H1 (cell line): ENCODE measurements at regions not wholly inside any gene's neighbourhood (a gene's known extent, or its start where the extent isn't known, plus 50 kb on each side); places are given as distances from the start of the nearest gene placed in this dataset.

Experiments
- CTCF ChIA-PET: fragments of 300-600 bp; sonication (Branson Sonifier 250); formaldehyde crosslinking; loops from one replicate; lab custom pipeline; 2021; ENCODE audit not compliant: partially characterized antibody; lab: Charles Lee
- POLR2A ChIA-PET: fragments of 300-600 bp; sonication (Branson Sonifier 250); formaldehyde crosslinking; loops from one replicate; lab custom pipeline; 2021; ENCODE audit warnings: inconsistent platforms; ENCODE audit not compliant: partially characterized antibody; lab: Charles Lee
- DNase-seq, 2 experiments: peaks; one replicate each; pipeline versions ENCODE4 v3.0.0 to v3.0.0-alpha.2; 2010 to 2022; ENCODE audit warnings: low spot score in 2 of 2, low read depth in 1 of 2, mixed read lengths in 1 of 2
- FAIRE-seq: peaks from 2 replicates; lab custom pipeline; 2011; peaks lifted over from hg19 to GRCh38; lab: Jason Lieb, UNC
- H2AFZ ChIP-seq: 2 replicates; pipeline ENCODE4 v1.8.1; 2012; ENCODE audit warnings: low read length, inconsistent platforms
- H2AK5ac ChIP-seq: 2 replicates; pipeline ENCODE4 v1.6.1; 2013; ENCODE audit warnings: low read depth, low read length
- H2BK120ac ChIP-seq: replicated peaks from 2 replicates; pipeline ENCODE3; 2013; ENCODE audit warnings: low read depth, low read length, inconsistent platforms
- H2BK12ac ChIP-seq: 2 replicates; pipeline ENCODE4 v1.6.1; 2013; ENCODE audit warnings: low read depth, low read length
- H2BK15ac ChIP-seq: 2 replicates; pipeline ENCODE4 v1.6.1; 2013; ENCODE audit warnings: low read length
- H2BK20ac ChIP-seq: 2 replicates; pipeline ENCODE4 v1.6.1; 2013; ENCODE audit warnings: low read length
- H2BK5ac ChIP-seq: 2 replicates; pipeline ENCODE4 v1.6.1; 2013; ENCODE audit warnings: low read depth, low read length
- H3K14ac ChIP-seq: 2 replicates; pipeline ENCODE4 v1.6.1; 2013; ENCODE audit warnings: inconsistent platforms; ENCODE audit not compliant: insufficient read length
- H3K18ac ChIP-seq: 2 replicates; pipeline ENCODE4 v1.6.1; 2013; ENCODE audit warnings: low read length; ENCODE audit errors: extremely low read depth
- H3K23ac ChIP-seq: 2 replicates; pipeline ENCODE4 v1.6.1; 2013; ENCODE audit warnings: inconsistent platforms; ENCODE audit not compliant: insufficient read length
- H3K23me2 ChIP-seq: 2 replicates; pipeline ENCODE4 v1.6.1; 2013; ENCODE audit warnings: low read depth, low read length
- H3K27ac ChIP-seq: 2 replicates; pipeline ENCODE4 v1.6.1; 2011; ENCODE audit warnings: low read depth, low read length, inconsistent platforms
- H3K27me3 ChIP-seq, 4 experiments: replicated peaks in 1 of 4; 1 replicate in 1 of 4; 2 replicates in 3 of 4; pipeline versions ENCODE4 v1.6.1 to v1.8.1; 2011 to 2013; ENCODE audit warnings: low read length in 3 of 4, mild to moderate bottlenecking in 3 of 4, inconsistent platforms in 2 of 4, mixed read lengths in 2 of 4, moderate library complexity in 1 of 4; ENCODE audit not compliant: control insufficient read depth in 3 of 4, insufficient read depth in 3 of 4; ENCODE audit errors: extremely low read depth in 1 of 4
- H3K36me3 ChIP-seq, 4 experiments: 2 replicates each; pipeline versions ENCODE4 v1.6.1 to v1.8.1; 2011 to 2013; ENCODE audit warnings: mild to moderate bottlenecking in 4 of 4, low read length in 3 of 4, moderate library complexity in 2 of 4, control low read depth in 1 of 4, inconsistent platforms in 1 of 4; ENCODE audit not compliant: insufficient read depth in 4 of 4, control insufficient read depth in 2 of 4
- H3K4ac ChIP-seq: replicated peaks from 2 replicates; pipeline ENCODE3; 2013; ENCODE audit warnings: low read length, low read depth, mixed read lengths, inconsistent platforms; ENCODE audit not compliant: insufficient read length
- H3K4me1 ChIP-seq, 4 experiments: replicated peaks in 1 of 4; 1 replicate in 1 of 4; 2 replicates in 3 of 4; pipeline versions ENCODE4 v1.6.1 to v1.8.1; 2011 to 2013; ENCODE audit warnings: low read length in 3 of 4, inconsistent platforms in 2 of 4, mixed read lengths in 1 of 4; ENCODE audit not compliant: insufficient read depth in 4 of 4, control insufficient read depth in 3 of 4
- H3K4me2 ChIP-seq, 2 experiments: 2 replicates each; pipeline versions ENCODE4 v1.6.1 to v1.8.1; 2011 to 2013; ENCODE audit warnings: low read depth in 2 of 2, low read length in 2 of 2, control low read depth in 1 of 2, inconsistent platforms in 1 of 2, mild to moderate bottlenecking in 1 of 2; ENCODE audit not compliant: insufficient read depth in 1 of 2
- H3K4me3 ChIP-seq, 4 experiments: fragments of 200-600, 300-600 bp in 1 of 4; sonication (generic), shearing (Covaris generic), sonication (Bioruptor Twin) in 1 of 4; 2 replicates each; pipeline versions ENCODE4 v1.5.1 to v1.8.1; 2011 to 2016; ENCODE audit warnings: low read length in 4 of 4, low read depth in 3 of 4, control low read depth in 2 of 4, inconsistent platforms in 2 of 4, mild to moderate bottlenecking in 2 of 4, mixed read lengths in 1 of 4, moderate library complexity in 1 of 4; ENCODE audit not compliant: insufficient read depth in 2 of 4; ENCODE audit errors: extremely low read depth in 1 of 4
- H3K56ac ChIP-seq: replicated peaks from 2 replicates; pipeline ENCODE3; 2013; ENCODE audit warnings: low read depth, mild to moderate bottlenecking, mixed read lengths, low read length, inconsistent platforms; ENCODE audit not compliant: insufficient read length
- H3K79me1 ChIP-seq: 2 replicates; pipeline ENCODE4 v1.6.1; 2013; ENCODE audit warnings: low read depth, low read length, control low read depth
- H3K79me2 ChIP-seq, 2 experiments: 2 replicates each; pipeline versions ENCODE4 v1.6.1 to v1.8.1; 2012 to 2013; ENCODE audit warnings: low read length in 2 of 2, mild to moderate bottlenecking in 2 of 2, inconsistent platforms in 1 of 2; ENCODE audit not compliant: insufficient read depth in 2 of 2, control insufficient read depth in 1 of 2
- H3K9ac ChIP-seq, 4 experiments: replicated peaks in 1 of 4; 1 replicate in 1 of 4; 2 replicates in 3 of 4; pipeline versions ENCODE4 v1.6.1 to v1.8.1; 2011 to 2013; ENCODE audit warnings: low read depth in 3 of 4, low read length in 3 of 4, control low read depth in 2 of 4, mild to moderate bottlenecking in 2 of 4, moderate library complexity in 2 of 4, inconsistent platforms in 1 of 4; ENCODE audit errors: extremely low read depth in 1 of 4
- H3K9me3 ChIP-seq, 2 experiments: 2 replicates each; pipeline versions ENCODE4 v1.6.1 to v1.8.1; 2012 to 2013; ENCODE audit warnings: mild to moderate bottlenecking in 2 of 2, moderate library complexity in 2 of 2, control low read depth in 1 of 2, inconsistent platforms in 1 of 2, low read depth in 1 of 2, low read length in 1 of 2, mixed read lengths in 1 of 2; ENCODE audit not compliant: insufficient read depth in 2 of 2
- H4K20me1 ChIP-seq, 2 experiments: replicated peaks in 1 of 2; 2 replicates each; pipeline versions ENCODE3 to v1.8.1; 2011 to 2013; ENCODE audit warnings: inconsistent platforms in 2 of 2, low read length in 2 of 2, mild to moderate bottlenecking in 1 of 2; ENCODE audit not compliant: insufficient read depth in 2 of 2, control insufficient read depth in 1 of 2
- H4K5ac ChIP-seq: 2 replicates; pipeline ENCODE4 v1.6.1; 2013; ENCODE audit warnings: low read length, low read depth, mixed read lengths, inconsistent platforms; ENCODE audit not compliant: insufficient read length
- H4K8ac ChIP-seq: 2 replicates; pipeline ENCODE4 v1.8.0; 2013; ENCODE audit warnings: mild to moderate bottlenecking, moderate library complexity, low read length, inconsistent platforms; ENCODE audit not compliant: insufficient read depth; ENCODE audit errors: extremely low read depth
- H4K91ac ChIP-seq: replicated peaks from 2 replicates; pipeline ENCODE3; 2013; ENCODE audit warnings: low read length, mixed read lengths, inconsistent platforms; ENCODE audit not compliant: insufficient read length
- HDAC2 ChIP-seq, 2 experiments: fragments of 300-600 bp in 1 of 2; sonication (generic) in 1 of 2; IDR thresholded peaks; 2 replicates each; pipeline ENCODE4 v1.6.1; 2011 to 2012; ENCODE audit warnings: low read depth in 2 of 2, low read length in 2 of 2, mild to moderate bottlenecking in 2 of 2, moderate library complexity in 2 of 2, borderline replicate concordance in 1 of 2, inconsistent platforms in 1 of 2
- SRF ChIP-seq: IDR thresholded peaks from 2 replicates; pipeline ENCODE4 v1.6.1; 2011; ENCODE audit warnings: mild to moderate bottlenecking, low read depth, low read length, moderate library complexity
- TAF1 ChIP-seq: IDR thresholded peaks from 2 replicates; pipeline ENCODE4 v1.6.1; 2011; ENCODE audit warnings: mild to moderate bottlenecking, low read depth, low read length
- TEAD4 ChIP-seq: IDR thresholded peaks from 2 replicates; pipeline ENCODE4 v1.6.1; 2012; ENCODE audit warnings: low read depth, low read length, inconsistent platforms, mixed read lengths
- WGBS, 2 experiments: shearing (Covaris generic) in 1 of 2; methylation state at CpG; one replicate each; pipeline versions ENCODE4 v1.1.6 to v1.1.7; 2013 to 2015; ENCODE audit warnings: low lambda C conversion rate in 2 of 2, mixed read lengths in 2 of 2, inconsistent platforms in 1 of 2, low coverage in 1 of 2, missing lambda C conversion rate in 1 of 2; ENCODE audit not compliant: insufficient replicate concordance in 2 of 2, insufficient coverage in 1 of 2, insufficient read length in 1 of 2; ENCODE audit errors: extremely low coverage in 1 of 2, missing lambda C conversion rate in 1 of 2; 5-methylcytosine and 5-hydroxymethylcytosine counted together
- TF ChIP-seq, protein P1 (sequence below): IDR thresholded peaks from 2 replicates; pipeline ENCODE4 v1.6.1; 2011; ENCODE audit warnings: low read depth, mild to moderate bottlenecking, low read length; ENCODE audit not compliant: insufficient read depth

DNA sequence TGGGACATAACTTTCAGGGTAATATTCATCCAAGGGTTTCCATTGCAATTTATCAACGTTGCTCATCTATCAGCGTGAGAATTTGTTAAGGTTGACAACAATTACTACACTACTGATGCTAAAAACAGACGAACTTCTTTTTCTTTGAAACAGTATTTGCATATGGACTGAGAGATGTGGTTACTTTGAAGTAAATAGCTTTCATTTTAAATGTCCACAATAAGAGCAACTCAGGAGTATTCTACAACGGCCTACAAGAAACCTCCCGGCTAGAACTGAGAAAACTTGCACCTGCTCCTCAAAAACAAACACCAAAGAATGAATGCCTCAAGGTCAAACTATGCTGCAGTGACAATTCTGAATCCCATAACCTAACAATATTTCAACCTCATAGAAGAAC is 238.4 kb downstream of the IRS2 start:
- Histone ChIP-seq H3K23me2 (no peaks in the 10 kb centered on the region), H3K9me3 (no peaks in the 10 kb centered on the region; a peak in 1 of 4 replicates), H3K4me1 (peaks cover 0 to 8% (median 7%) of the 10 kb centered on the region in 4 experiments; a peak in 3 of 7 replicates), H3K27me3 (no peaks in the 10 kb centered on the region), H2AK5ac (no peak overlapping the region), H3K4me2 (no peak overlapping the region), H2BK12ac (no peak overlapping the region), H2BK120ac (no peak overlapping the region), H3K18ac (no peak overlapping the region), H2BK5ac (no peak overlapping the region), H3K79me1 (no peaks in the 10 kb centered on the region), H3K4me3 (no peak overlapping the region), H2BK15ac (no peak overlapping the region), H3K9ac (no peak overlapping the region), H3K23ac (no peak overlapping the region), H4K91ac (no peak overlapping the region), H4K5ac (no peak overlapping the region), H3K27ac (no peak overlapping the region), H3K79me2 (no peaks in the 10 kb centered on the region), H2AFZ (no peak overlapping the region), H4K20me1 (no peaks in the 10 kb centered on the region), H3K14ac (no peak overlapping the region), H2BK20ac (no peak overlapping the region), H3K36me3 (no peaks in the 10 kb centered on the region), H3K56ac (no peak overlapping the region), H3K4ac (no peak overlapping the region), H4K8ac (no peak overlapping the region)
- WGBS, 2 experiments = 94% methylated on average over 5 of the region's 5 CpGs; no CpG with 5 or more reads in 1 of the 2 experiments
- CTCF ChIA-PET = interaction anchor here (1.3 kb wide), 1 partner anchor 11 kb away, joined by 3 read pairs; no protein-coding TSS in a partner anchor
- DNase-seq = no peak
- POLR2A ChIA-PET = no interaction called here
- no peak for FAIRE-seq
- TF ChIP-seq SRF (no peak), HDAC2 (IDR thresholded peaks at IDR 0.05; ENCODE audit: borderline replicate concordance in 1 of 2, low read depth in 2 of 2, low read length in 2 of 2) (no peak), TEAD4 (no peak), TAF1 (no peak)
- TF ChIP-seq, protein P1, sequence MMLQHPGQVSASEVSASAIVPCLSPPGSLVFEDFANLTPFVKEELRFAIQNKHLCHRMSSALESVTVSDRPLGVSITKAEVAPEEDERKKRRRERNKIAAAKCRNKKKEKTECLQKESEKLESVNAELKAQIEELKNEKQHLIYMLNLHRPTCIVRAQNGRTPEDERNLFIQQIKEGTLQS = no peak
